NT2/D1 (cell line): ENCODE measurements at regions not wholly inside any gene's neighbourhood (a gene's known extent, or its start where the extent isn't known, plus 50 kb on each side); places are given as distances from the start of the nearest gene placed in this dataset.

ENCODE experiments used
- SUZ12 ChIP-seq: IDR thresholded peaks from 2 replicates; pipeline ENCODE4 v1.6.1; 2011; ENCODE audit not compliant: insufficient read length, insufficient read depth; ENCODE audit errors: extremely low read depth
- YY1 ChIP-seq: IDR thresholded peaks from 2 replicates; pipeline ENCODE4 v1.6.1; 2011; ENCODE audit not compliant: insufficient read length, insufficient read depth
- ZNF274 ChIP-seq: IDR thresholded peaks from 2 replicates; pipeline ENCODE4 v1.6.1; 2011; ENCODE audit warnings: mild to moderate bottlenecking, low read depth, low read length

DNA sequence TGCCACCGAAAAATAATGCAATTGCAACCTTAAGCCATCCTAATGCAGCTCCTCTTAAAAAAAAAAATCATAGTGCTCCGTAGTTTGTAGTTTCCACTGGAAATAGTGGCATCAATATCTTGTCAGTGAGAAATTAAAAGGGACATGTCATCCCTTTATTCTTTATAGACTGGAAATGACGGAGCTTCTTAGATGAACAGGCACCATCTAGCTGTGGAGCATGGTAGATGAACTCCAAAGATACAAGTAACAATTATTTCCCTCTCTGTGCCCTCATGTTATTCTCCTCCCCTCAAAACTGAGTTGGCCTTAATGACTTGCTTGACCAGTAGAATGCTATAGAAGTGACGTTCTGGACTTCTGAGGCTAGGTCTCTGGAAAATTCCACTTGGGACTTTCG, 268.1 kb upstream of the SPTLC3 start:
- TF ChIP-seq YY1 (no peak), ZNF274 (no peak), SUZ12 (no peak)
